DOHH2 (cell line): ENCODE measurements at regions not wholly inside any gene's neighbourhood (a gene's known extent, or its start where the extent isn't known, plus 50 kb on each side); places are given as distances from the start of the nearest gene placed in this dataset.

Experiments used
- H3F3A ChIP-seq: fragments of 200-600 bp; sonication (generic), shearing (Covaris generic); 2 replicates; pipeline ENCODE4 v1.6.0; 2016; ENCODE audit warnings: antibody characterized with exemption, mild to moderate bottlenecking; ENCODE audit not compliant: control insufficient read depth, insufficient read depth
- H3K27ac ChIP-seq: fragments of 200-600 bp; sonication (generic); 2 replicates; pipeline ENCODE4 v1.5.1; 2014; ENCODE audit warnings: low read depth, mild to moderate bottlenecking, low read length, moderate library complexity
- H3K27me3 ChIP-seq: fragments of 200-600 bp; sonication (generic); 2 replicates; pipeline ENCODE4 v1.6.1; 2014; ENCODE audit warnings: mild to moderate bottlenecking, low read length, mixed read lengths; ENCODE audit not compliant: control insufficient read depth
- H3K36me3 ChIP-seq: fragments of 200-600 bp; sonication (generic); 2 replicates; pipeline ENCODE4 v1.6.1; 2014; ENCODE audit warnings: mild to moderate bottlenecking, low read length, moderate library complexity, mixed read lengths; ENCODE audit not compliant: control insufficient read depth
- H3K4me1 ChIP-seq: fragments of 200-600 bp; sonication (generic); 2 replicates; pipeline ENCODE4 v1.6.1; 2014; ENCODE audit warnings: mild to moderate bottlenecking, low read length, mixed read lengths; ENCODE audit not compliant: control insufficient read depth
- H3K4me2 ChIP-seq: fragments of 200-600 bp; sonication (generic); 2 replicates; pipeline ENCODE4 v1.6.0; 2014; ENCODE audit warnings: mild to moderate bottlenecking, low read length, moderate library complexity
- H3K4me3 ChIP-seq: fragments of 200-600 bp; sonication (generic); 2 replicates; pipeline ENCODE4 v1.5.1; 2014; ENCODE audit warnings: mild to moderate bottlenecking, low read length, mixed read lengths
- H3K79me2 ChIP-seq: fragments of 200-600 bp; sonication (generic); 2 replicates; pipeline ENCODE4 v1.6.1; 2014; ENCODE audit warnings: mild to moderate bottlenecking, low read length, mixed read lengths; ENCODE audit not compliant: control insufficient read depth
- H3K9me2 ChIP-seq: fragments of 200-600 bp; sonication (generic); replicated peaks from 2 replicates; pipeline ENCODE4 v1.6.1; 2014; ENCODE audit warnings: mild to moderate bottlenecking, low read length, mixed read lengths; ENCODE audit not compliant: control insufficient read depth
- H3K9me3 ChIP-seq: fragments of 200-600 bp; sonication (generic); 2 replicates; pipeline ENCODE4 v1.6.1; 2014; ENCODE audit warnings: antibody characterized with exemption, low read length, mixed read lengths; ENCODE audit not compliant: control insufficient read depth, insufficient read depth
- H4K20me1 ChIP-seq: fragments of 200-600 bp; sonication (generic); 2 replicates; pipeline ENCODE4 v1.6.0; 2014; ENCODE audit warnings: low read depth, mild to moderate bottlenecking, antibody characterized with exemption, low read length, moderate library complexity; ENCODE audit not compliant: control insufficient read depth, insufficient read depth
- CTCF ChIP-seq: fragments of 200-600 bp; sonication (generic); IDR thresholded peaks from one replicate; pipeline ENCODE4 v1.5.1; 2014; ENCODE audit warnings: antibody characterized with exemption, mild to moderate bottlenecking, low read depth, low read length; ENCODE audit not compliant: poor library complexity, severe bottlenecking
- EZH2phosphoT487 ChIP-seq: fragments of 200-600 bp; sonication (generic); IDR thresholded peaks from 2 replicates; pipeline ENCODE4 v1.6.1; 2017; ENCODE audit warnings: borderline replicate concordance, mild to moderate bottlenecking, antibody characterized with exemption, low read length, moderate library complexity, mixed read lengths

GRCh38 chr18:45119876-45120275, 439.2 kb downstream of the SETBP1 start:
- no peaks in the 10 kb centered on the region for H3K27me3 ChIP-seq

GRCh38 chr18:45121146-45121545, 440.5 kb downstream of the SETBP1 start:
- H3F3A ChIP-seq: no peaks in the 10 kb centered on the region
- no peaks in the 10 kb centered on the region for H3K4me1 ChIP-seq
- H3K36me3 ChIP-seq: no peaks in the 10 kb centered on the region
- H3K4me2 ChIP-seq: no peak overlapping the region
- no peaks in the 10 kb centered on the region for H3K27me3 ChIP-seq
- TF ChIP-seq EZH2phosphoT487 (no peak), CTCF (no peak)
- H3K9me3 ChIP-seq: no peaks in the 10 kb centered on the region
- H3K79me2 ChIP-seq: no peaks in the 10 kb centered on the region
- no peak overlapping the region for H3K4me3 ChIP-seq
- H3K9me2 ChIP-seq: no peaks in the 10 kb centered on the region
- no peak overlapping the region for H3K27ac ChIP-seq
- H4K20me1 ChIP-seq: no peaks in the 10 kb centered on the region

More at GRCh38 chr18:45119876-45120275, 439.2 kb downstream of the SETBP1 start:
- H3K9me3 ChIP-seq: no peaks in the 10 kb centered on the region
- H4K20me1 ChIP-seq: no peaks in the 10 kb centered on the region
- H3K4me3 ChIP-seq: no peak overlapping the region
- H3K79me2 ChIP-seq: no peaks in the 10 kb centered on the region
- H3K36me3 ChIP-seq: no peaks in the 10 kb centered on the region
- H3K4me2 ChIP-seq: no peak overlapping the region
- no peak for TF ChIP-seq EZH2phosphoT487
- H3K27ac ChIP-seq: no peak overlapping the region
- H3F3A ChIP-seq: no peaks in the 10 kb centered on the region
- H3K9me2 ChIP-seq: no peaks in the 10 kb centered on the region
- no peaks in the 10 kb centered on the region for H3K4me1 ChIP-seq

GRCh38 chr18:45122506-45122905, 441.8 kb downstream of the SETBP1 start:
- H3K4me3 ChIP-seq: no peak overlapping the region
- no peaks in the 10 kb centered on the region for H3K4me1 ChIP-seq
- H3K9me3 ChIP-seq: no peaks in the 10 kb centered on the region
- H3K9me2 ChIP-seq: no peaks in the 10 kb centered on the region
- H3K4me2 ChIP-seq: no peak overlapping the region
- no peaks in the 10 kb centered on the region for H3K36me3 ChIP-seq
- H3K27me3 ChIP-seq: no peaks in the 10 kb centered on the region
- no peaks in the 10 kb centered on the region for H4K20me1 ChIP-seq
- no peaks in the 10 kb centered on the region for H3F3A ChIP-seq
- H3K27ac ChIP-seq: no peak overlapping the region
- TF ChIP-seq EZH2phosphoT487 (no peak), CTCF (no peak)
- no peaks in the 10 kb centered on the region for H3K79me2 ChIP-seq

- TF ChIP-seq EZH2phosphoT487 (no peak), CTCF (no peak)
- no peaks in the 10 kb centered on the region for H3K79me2 ChIP-seq
- peaks cover 7% of the 10 kb centered on the region for H3K4me1 ChIP-seq
- H3K4me3 ChIP-seq: no peak overlapping the region
- H4K20me1 ChIP-seq: no peaks in the 10 kb centered on the region
- H3K27ac ChIP-seq: no peak overlapping the region
- H3K27me3 ChIP-seq: no peaks in the 10 kb centered on the region
- H3K9me2 ChIP-seq: no peaks in the 10 kb centered on the region
- no peaks in the 10 kb centered on the region for H3K36me3 ChIP-seq
- no peaks in the 10 kb centered on the region for H3F3A ChIP-seq
- H3K9me3 ChIP-seq: no peaks in the 10 kb centered on the region
- no peak overlapping the region for H3K4me2 ChIP-seq
Measured at GRCh38 chr18:45127405-45127804, 446.7 kb downstream of the SETBP1 start.
